ENCODE measurements at regions not wholly inside any gene's neighbourhood (a gene's known extent, or its start where the extent isn't known, plus 50 kb on each side); places are given as distances from the start of the nearest gene placed in this dataset.

DNA sequence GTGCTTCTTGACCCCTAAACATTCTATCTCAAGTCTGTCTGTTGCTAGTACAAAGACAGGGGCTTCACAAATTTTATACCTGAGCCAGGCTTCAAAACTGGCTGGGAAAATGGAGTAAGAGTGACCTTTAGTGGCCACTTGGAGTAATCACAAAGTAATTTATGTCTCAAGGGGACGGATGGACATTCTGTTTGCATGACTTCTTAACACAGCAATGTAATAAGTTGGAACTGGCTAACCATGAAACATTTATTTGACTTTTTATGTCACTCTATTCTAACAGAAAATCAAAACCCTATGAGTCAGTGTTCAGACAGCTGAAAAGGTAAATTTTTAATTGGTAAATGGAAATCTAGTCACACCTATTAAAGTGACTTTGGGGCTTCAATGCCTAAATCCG, 600.6 kb downstream of the ANKRD50 start:
- TF ChIP-seq, protein P1, sequence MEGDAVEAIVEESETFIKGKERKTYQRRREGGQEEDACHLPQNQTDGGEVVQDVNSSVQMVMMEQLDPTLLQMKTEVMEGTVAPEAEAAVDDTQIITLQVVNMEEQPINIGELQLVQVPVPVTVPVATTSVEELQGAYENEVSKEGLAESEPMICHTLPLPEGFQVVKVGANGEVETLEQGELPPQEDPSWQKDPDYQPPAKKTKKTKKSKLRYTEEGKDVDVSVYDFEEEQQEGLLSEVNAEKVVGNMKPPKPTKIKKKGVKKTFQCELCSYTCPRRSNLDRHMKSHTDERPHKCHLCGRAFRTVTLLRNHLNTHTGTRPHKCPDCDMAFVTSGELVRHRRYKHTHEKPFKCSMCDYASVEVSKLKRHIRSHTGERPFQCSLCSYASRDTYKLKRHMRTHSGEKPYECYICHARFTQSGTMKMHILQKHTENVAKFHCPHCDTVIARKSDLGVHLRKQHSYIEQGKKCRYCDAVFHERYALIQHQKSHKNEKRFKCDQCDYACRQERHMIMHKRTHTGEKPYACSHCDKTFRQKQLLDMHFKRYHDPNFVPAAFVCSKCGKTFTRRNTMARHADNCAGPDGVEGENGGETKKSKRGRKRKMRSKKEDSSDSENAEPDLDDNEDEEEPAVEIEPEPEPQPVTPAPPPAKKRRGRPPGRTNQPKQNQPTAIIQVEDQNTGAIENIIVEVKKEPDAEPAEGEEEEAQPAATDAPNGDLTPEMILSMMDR (IDR thresholded peaks at IDR 0.05 in 8 of 11, conservative IDR thresholded peaks at IDR 0.05 in 3 of 11): peak in 7 of 11 experiments; percentile 17 to 70 (median 49)
- TF ChIP-seq POLR2A (IDR thresholded peaks at IDR 0.05): no peak
